Superior temporal gyrus (tissue), 1 donor: ENCODE measurements at regions not wholly inside any gene's neighbourhood (a gene's known extent, or its start where the extent isn't known, plus 50 kb on each side); places are given as distances from the start of the nearest gene placed in this dataset.
"Not testable (repeated sequence)": the region's sequence is repeated elsewhere in the genome, so short reads cannot be mapped to it uniquely, and the experiment has no call there.

ENCODE experiments used
- DNase-seq: peaks from one replicate; pipeline ENCODE4 v3.0.0-alpha.2; 2016; ENCODE audit errors: extremely low spot score

GRCh38 chr20:30387823-30388222, 869.6 kb upstream of the DEFB115 start:
- not testable (repeated sequence) for DNase-seq

GRCh38 chr20:30393523-30393922, 863.9 kb upstream of the DEFB115 start:
- not testable (repeated sequence) for DNase-seq

GRCh38 chr20:30397111-30397510, 860.4 kb upstream of the DEFB115 start:
- not testable (repeated sequence) for DNase-seq

- not testable (repeated sequence) for DNase-seq
Observed at GRCh38 chr20:30405061-30405460, 852.4 kb upstream of the DEFB115 start.

GRCh38 chr20:30405585-30405984, 851.9 kb upstream of the DEFB115 start:
- not testable (repeated sequence) for DNase-seq

- DNase-seq: not testable (repeated sequence)
Observed at GRCh38 chr20:30406370-30406769, 851.1 kb upstream of the DEFB115 start.

GRCh38 chr20:30412972-30413371, 844.5 kb upstream of the DEFB115 start:
- no peak for DNase-seq

- not testable (repeated sequence) for DNase-seq
Observed at GRCh38 chr20:30417387-30417786, 840.1 kb upstream of the DEFB115 start.

- not testable (repeated sequence) for DNase-seq
Observed at GRCh38 chr20:30418378-30418777, 839.1 kb upstream of the DEFB115 start.

GRCh38 chr20:30419466-30419865, 838.0 kb upstream of the DEFB115 start:
- no peak for DNase-seq

- DNase-seq: not testable (repeated sequence)
Observed at GRCh38 chr20:30419871-30420420, 837.5 kb upstream of the DEFB115 start.
